ENCODE measurements at regions not wholly inside any gene's neighbourhood (a gene's known extent, or its start where the extent isn't known, plus 50 kb on each side); places are given as distances from the start of the nearest gene placed in this dataset.

DNA sequence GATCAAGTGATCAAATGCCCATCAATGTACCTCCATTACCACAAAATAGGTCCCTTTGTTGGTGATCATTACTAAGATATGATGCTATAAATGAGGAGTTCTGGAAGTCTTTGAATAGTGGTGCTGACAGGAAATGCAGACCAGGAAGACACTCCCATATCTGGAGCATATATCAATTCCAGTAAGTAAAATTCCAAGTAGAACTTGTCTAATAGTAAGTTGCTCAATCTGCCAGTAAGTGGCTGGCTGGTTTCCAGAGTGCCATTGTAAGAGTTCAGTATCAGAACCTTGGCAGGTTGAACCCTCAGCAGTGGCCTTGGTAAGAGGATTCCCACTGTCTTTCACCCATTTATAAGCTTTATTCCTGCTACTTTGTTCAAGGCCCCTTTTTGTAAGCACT is 379.9 kb upstream of the RBMS3 start (continued):
- TF ChIP-seq, protein P1, sequence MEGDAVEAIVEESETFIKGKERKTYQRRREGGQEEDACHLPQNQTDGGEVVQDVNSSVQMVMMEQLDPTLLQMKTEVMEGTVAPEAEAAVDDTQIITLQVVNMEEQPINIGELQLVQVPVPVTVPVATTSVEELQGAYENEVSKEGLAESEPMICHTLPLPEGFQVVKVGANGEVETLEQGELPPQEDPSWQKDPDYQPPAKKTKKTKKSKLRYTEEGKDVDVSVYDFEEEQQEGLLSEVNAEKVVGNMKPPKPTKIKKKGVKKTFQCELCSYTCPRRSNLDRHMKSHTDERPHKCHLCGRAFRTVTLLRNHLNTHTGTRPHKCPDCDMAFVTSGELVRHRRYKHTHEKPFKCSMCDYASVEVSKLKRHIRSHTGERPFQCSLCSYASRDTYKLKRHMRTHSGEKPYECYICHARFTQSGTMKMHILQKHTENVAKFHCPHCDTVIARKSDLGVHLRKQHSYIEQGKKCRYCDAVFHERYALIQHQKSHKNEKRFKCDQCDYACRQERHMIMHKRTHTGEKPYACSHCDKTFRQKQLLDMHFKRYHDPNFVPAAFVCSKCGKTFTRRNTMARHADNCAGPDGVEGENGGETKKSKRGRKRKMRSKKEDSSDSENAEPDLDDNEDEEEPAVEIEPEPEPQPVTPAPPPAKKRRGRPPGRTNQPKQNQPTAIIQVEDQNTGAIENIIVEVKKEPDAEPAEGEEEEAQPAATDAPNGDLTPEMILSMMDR (IDR thresholded peaks at IDR 0.05; ENCODE audit: control extremely low read depth in 1 of 3, insufficient read depth in 1 of 3, low read depth in 1 of 3, low read length in 3 of 3), result no peak
- TF ChIP-seq NRF1 (IDR thresholded peaks at IDR 0.05; ENCODE audit: low read depth, low read length), result no peak
- TF ChIP-seq, protein P2, sequence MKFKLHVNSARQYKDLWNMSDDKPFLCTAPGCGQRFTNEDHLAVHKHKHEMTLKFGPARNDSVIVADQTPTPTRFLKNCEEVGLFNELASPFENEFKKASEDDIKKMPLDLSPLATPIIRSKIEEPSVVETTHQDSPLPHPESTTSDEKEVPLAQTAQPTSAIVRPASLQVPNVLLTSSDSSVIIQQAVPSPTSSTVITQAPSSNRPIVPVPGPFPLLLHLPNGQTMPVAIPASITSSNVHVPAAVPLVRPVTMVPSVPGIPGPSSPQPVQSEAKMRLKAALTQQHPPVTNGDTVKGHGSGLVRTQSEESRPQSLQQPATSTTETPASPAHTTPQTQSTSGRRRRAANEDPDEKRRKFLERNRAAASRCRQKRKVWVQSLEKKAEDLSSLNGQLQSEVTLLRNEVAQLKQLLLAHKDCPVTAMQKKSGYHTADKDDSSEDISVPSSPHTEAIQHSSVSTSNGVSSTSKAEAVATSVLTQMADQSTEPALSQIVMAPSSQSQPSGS (IDR thresholded peaks at IDR 0.05; ENCODE audit: low read length), result no peak

All from H1 (cell line).